GM21717 (cell line): ENCODE measurements at regions not wholly inside any gene's neighbourhood (a gene's known extent, or its start where the extent isn't known, plus 50 kb on each side); places are given as distances from the start of the nearest gene placed in this dataset.
A peak's percentile ranks its signal among the peaks of the same experiment; 100 is the strongest.

Experiments
- ATAC-seq: cut with Tn5 transposase; IDR thresholded peaks from one replicate; pipeline ENCODE4 v1.9.1; 2021; ENCODE audit warnings: mild to moderate bottlenecking, moderate library complexity; ENCODE audit not compliant: unreplicated experiment

GRCh38 chr12:125353871-125354270 is 288.6 kb downstream of the AACS start:
- ATAC-seq = no peak

- ATAC-seq = no peak
Observed at GRCh38 chr12:125355614-125356013, 290.4 kb downstream of the AACS start.

- no peak for ATAC-seq
Observed at GRCh38 chr12:125356111-125356510, 290.9 kb downstream of the AACS start.

- no peak for ATAC-seq
Observed at GRCh38 chr12:125357561-125357960, 292.3 kb downstream of the AACS start.

GRCh38 chr12:125360540-125360939 is 295.3 kb downstream of the AACS start:
- no peak for ATAC-seq

- no peak for ATAC-seq
Observed at GRCh38 chr12:125371033-125371432, 305.8 kb downstream of the AACS start.

- ATAC-seq = no peak
Observed at GRCh38 chr12:125372085-125372484, 306.9 kb downstream of the AACS start.

- ATAC-seq = no peak
Observed at GRCh38 chr12:125373375-125373774, 308.1 kb downstream of the AACS start.

- no peak for ATAC-seq
Observed at GRCh38 chr12:125376422-125376821, 311.2 kb downstream of the AACS start.

- ATAC-seq = no peak
Observed at GRCh38 chr12:125377093-125377492, 311.9 kb downstream of the AACS start.

GRCh38 chr12:125381373-125381772 is 316.1 kb downstream of the AACS start:
- no peak for ATAC-seq

GRCh38 chr12:125382926-125383325 is 317.7 kb downstream of the AACS start:
- ATAC-seq = no peak

- no peak for ATAC-seq
Observed at GRCh38 chr12:125386652-125387051, 321.4 kb downstream of the AACS start.

- no peak for ATAC-seq
Observed at GRCh38 chr12:125387206-125387605, 322.0 kb downstream of the AACS start.

- no peak for ATAC-seq
Observed at GRCh38 chr12:125389061-125389697, 323.9 kb downstream of the AACS start.

- no peak for ATAC-seq
Observed at GRCh38 chr12:125393569-125393968, 328.3 kb downstream of the AACS start.

GRCh38 chr12:125395583-125396215 is 330.5 kb downstream of the AACS start:
- ATAC-seq = no peak

- ATAC-seq = no peak
Observed at GRCh38 chr12:125399489-125399888, 334.3 kb downstream of the AACS start.

- no peak for ATAC-seq
Observed at GRCh38 chr12:125402874-125403789, 337.9 kb downstream of the AACS start.

GRCh38 chr12:125403843-125404242 is 338.6 kb downstream of the AACS start:
- ATAC-seq = no peak

- ATAC-seq = peak; percentile 93
Observed at GRCh38 chr12:125406131-125406530, 340.9 kb downstream of the AACS start.

- no peak for ATAC-seq
Observed at GRCh38 chr12:125408718-125409117, 343.5 kb downstream of the AACS start.
